ENCODE measurements at regions not wholly inside any gene's neighbourhood (a gene's known extent, or its start where the extent isn't known, plus 50 kb on each side); places are given as distances from the start of the nearest gene placed in this dataset.

- TF ChIP-seq FOXP4 (CRISPR knock-in tag; IDR thresholded peaks at IDR 0.05; ENCODE audit: borderline replicate concordance): no peak
- no peak for TF ChIP-seq SMARCC2 (IDR thresholded peaks at IDR 0.05; ENCODE audit: low read depth)
- TF ChIP-seq PRDM10 (IDR thresholded peaks at IDR 0.05; ENCODE audit: partially characterized antibody): peak; percentile 55
- no peak for TF ChIP-seq HDGF (IDR thresholded peaks at IDR 0.05)
- no peak for TF ChIP-seq ELF1 (tag; IDR thresholded peaks at IDR 0.05)
- no peak for TF ChIP-seq FOXA3 (CRISPR knock-in tag; conservative IDR thresholded peaks at IDR 0.05 in 1 of 2, IDR thresholded peaks at IDR 0.05 in 1 of 2)
- TF ChIP-seq SLC30A9 (CRISPR knock-in tag; IDR thresholded peaks at IDR 0.05): no peak
- TF ChIP-seq ETV6 (IDR thresholded peaks at IDR 0.05; ENCODE audit: borderline replicate concordance in 1 of 2, low read depth in 2 of 2, low read length in 1 of 2): no peak
- no peak for TF ChIP-seq ETV6 (CRISPR knock-in tag; IDR thresholded peaks at IDR 0.05; ENCODE audit: borderline replicate concordance)
- peak; percentile 78; the same call in 1 of the 2 replicates for TF ChIP-seq JUN (IDR thresholded peaks at IDR 0.05; ENCODE audit: borderline replicate concordance, low read depth, low read length)
- no peak for TF ChIP-seq JUN (CRISPR knock-in tag; IDR thresholded peaks at IDR 0.05; ENCODE audit: borderline replicate concordance)
- TF ChIP-seq FUS (optimal IDR thresholded peaks at IDR 0.05; ENCODE audit: low read depth, low read length): no peak
- TF ChIP-seq ZBTB43 (CRISPR knock-in tag; IDR thresholded peaks at IDR 0.05): no peak
- TF ChIP-seq RFX1 (IDR thresholded peaks at IDR 0.05): no peak
- no peak for TF ChIP-seq RBM39 (optimal IDR thresholded peaks at IDR 0.05; ENCODE audit: low read depth, low read length)
- no peak for TF ChIP-seq ZBTB17 (CRISPR knock-in tag; IDR thresholded peaks at IDR 0.05)
- TF ChIP-seq NFATC3 (IDR thresholded peaks at IDR 0.05): no peak
- TF ChIP-seq AFF1 (IDR thresholded peaks at IDR 0.05; ENCODE audit: low read depth in 1 of 2, partially characterized antibody in 2 of 2): no peak
Measured at GRCh38 chr2:8009010-8009597, 672.8 kb upstream of the ID2 start (continued).

Data from K562 (cell line).